Activated naive CD4-positive, alpha-beta T cell treated with anti-CD3 and anti-CD28 coated beads, Interleukin-2, amount 50 U/mL, for 16 hours (primary cell): ENCODE measurements at regions not wholly inside any gene's neighbourhood (a gene's known extent, or its start where the extent isn't known, plus 50 kb on each side); places are given as distances from the start of the nearest gene placed in this dataset.
A peak's percentile ranks its signal among the peaks of the same experiment; 100 is the strongest.
"Not testable (repeated sequence)": the region's sequence is repeated elsewhere in the genome, so short reads cannot be mapped to it uniquely, and the experiment has no call there.

Experiments used
- DNase-seq: peaks from one replicate; pipeline ENCODE4 v3.0.0-alpha.2; 2020

DNA sequence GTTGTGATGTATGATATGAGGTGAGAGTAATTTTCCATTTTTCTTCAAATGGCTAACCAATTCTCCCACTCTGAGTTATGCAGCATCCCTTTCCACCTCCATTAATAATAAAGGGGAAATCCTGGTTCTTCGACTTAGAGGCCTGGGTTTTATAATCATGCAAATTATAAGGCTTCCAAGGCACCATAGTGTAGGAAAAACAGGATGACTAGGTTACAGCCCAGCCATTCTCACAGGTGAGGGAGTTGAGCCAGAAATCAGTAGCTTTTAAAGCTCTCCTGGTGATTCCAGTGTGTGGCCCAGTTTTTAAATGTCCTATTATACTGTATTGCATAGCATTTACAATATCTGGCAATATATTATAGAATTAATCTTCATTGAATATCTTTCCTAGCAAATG, 203.1 kb downstream of the ARHGEF9 start:
- no peak for DNase-seq

GRCh38 chrX:63581398-63581797, 203.6 kb downstream of the ARHGEF9 start:
- no peak for DNase-seq

GRCh38 chrX:63576533-63576932, 208.5 kb downstream of the ARHGEF9 start:
- no peak for DNase-seq

- not testable (repeated sequence) for DNase-seq
Observed at GRCh38 chrX:63575700-63576099, 209.3 kb downstream of the ARHGEF9 start.

DNA sequence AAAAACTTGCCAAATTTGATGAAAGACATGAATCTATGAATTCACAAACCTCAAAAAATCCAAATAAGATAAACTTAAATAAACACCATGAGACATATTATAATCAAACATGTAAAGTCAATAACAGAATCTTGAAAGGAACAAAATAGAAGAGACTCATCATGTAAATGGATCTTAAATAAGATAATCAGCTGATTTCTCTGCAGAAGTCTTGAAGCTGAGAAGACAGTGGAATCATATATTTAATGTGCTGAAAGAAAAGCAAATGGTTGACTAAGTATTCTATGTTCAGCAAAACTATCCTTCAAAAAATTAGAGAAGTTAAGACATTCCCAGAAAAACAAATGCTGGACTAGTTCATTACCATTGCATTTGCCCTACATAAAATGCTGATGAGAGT, 215.7 kb upstream of the SPIN4 start:
- DNase-seq: no peak

- DNase-seq: no peak
Observed at GRCh38 chrX:63561425-63561824, 210.3 kb upstream of the SPIN4 start.

DNA sequence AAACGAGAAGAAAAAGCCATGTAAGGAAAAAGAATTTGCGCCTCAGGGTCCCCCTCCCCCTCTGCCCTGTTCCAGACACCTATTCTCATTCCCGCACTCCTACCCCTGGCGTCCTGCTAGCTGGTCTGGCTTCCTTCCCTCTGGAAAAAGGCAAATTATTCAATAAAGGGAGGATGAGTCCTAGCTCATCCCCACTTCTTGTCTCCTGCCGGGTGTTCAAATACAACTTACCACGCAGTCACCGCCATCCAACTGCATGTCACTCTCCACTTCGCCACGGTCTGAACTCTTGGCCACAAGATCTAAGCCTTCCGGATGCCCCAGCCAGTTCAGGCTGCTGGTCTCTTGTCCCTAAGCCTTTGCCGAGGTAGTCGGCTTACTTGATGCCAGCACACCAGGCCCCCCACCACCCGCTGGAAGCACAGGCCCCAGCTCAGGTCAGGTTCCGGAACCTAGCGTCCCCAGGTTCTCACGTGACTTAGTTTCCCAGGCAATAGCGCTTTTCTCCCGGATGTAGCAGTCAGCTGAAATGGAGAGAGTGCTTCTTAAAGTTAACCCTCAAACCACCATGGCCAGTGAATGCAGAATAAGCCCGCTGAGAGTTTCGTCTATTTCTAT, 209.6 kb upstream of the SPIN4 start:
- DNase-seq: peak; percentile 47

- no peak for DNase-seq
Observed at GRCh38 chrX:63551856-63552255, 200.7 kb upstream of the SPIN4 start.

DNA sequence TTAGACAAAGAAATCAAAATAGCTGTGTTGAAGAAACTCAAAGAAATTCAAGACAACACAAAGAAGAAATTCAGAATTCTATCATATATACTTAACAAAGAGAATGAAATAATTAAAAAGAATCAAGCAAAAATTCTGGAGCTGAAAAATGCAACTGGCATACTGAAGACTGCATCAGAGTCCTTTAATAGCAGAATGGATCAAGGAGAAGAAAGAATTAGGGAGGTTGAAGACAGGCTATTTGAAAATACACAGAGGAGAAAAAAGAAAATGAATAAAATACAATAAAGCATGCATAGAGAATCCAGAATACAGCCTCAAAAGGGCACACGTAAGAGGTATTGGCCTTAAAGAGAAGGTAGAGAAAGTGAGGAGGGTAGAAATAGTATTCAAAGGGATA, 179.5 kb upstream of the SPIN4 start:
- DNase-seq: no peak

DNA sequence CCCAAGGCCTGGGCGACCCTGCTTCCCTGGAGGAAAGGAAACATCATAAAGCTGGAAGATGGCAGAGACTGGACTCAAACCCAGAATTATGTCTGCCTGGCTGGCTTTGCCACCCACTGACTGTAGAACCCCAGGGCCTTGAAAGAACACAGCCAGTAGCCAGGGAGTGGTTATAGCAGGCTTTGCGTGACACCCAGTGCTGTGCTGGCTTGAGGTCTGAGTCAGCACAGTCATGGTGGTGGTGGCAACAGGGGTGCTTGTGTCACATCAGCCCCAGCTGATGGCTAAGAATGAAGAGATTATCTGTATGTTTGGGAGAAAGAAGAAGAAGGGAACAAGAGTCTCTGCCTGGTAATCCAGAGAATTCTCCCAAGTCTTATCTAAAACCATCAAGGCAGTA, 178.8 kb upstream of the SPIN4 start:
- DNase-seq: no peak

- DNase-seq: no peak
Observed at GRCh38 chrX:63526863-63527262, 175.7 kb upstream of the SPIN4 start.

DNA sequence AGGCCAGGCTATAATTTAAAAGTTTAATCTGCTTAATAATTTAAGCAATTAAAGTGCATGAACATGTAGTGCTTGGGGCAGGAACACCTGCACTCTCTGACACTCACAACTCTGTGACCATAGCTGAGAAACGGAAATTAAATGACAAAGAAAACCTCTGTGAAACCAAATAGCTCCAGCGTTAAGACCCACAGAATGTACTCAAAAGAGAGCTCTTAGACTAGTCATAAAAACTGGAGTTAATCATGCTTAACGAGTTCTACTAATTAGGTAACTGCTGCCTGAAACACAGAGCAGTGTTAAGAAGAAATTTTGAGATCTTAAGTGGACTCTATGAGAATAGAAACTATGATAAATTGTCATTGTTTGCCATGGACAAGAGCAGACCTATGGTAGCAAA, 174.4 kb upstream of the SPIN4 start:
- no peak for DNase-seq

- not testable (repeated sequence) for DNase-seq
Observed at GRCh38 chrX:63519368-63519767, 168.2 kb upstream of the SPIN4 start.

GRCh38 chrX:63514569-63515080, 163.5 kb upstream of the SPIN4 start:
- no peak for DNase-seq

GRCh38 chrX:63513825-63514568, 162.9 kb upstream of the SPIN4 start:
- no peak for DNase-seq

- DNase-seq: no peak
Observed at GRCh38 chrX:63511361-63511760, 160.2 kb upstream of the SPIN4 start.

GRCh38 chrX:63508668-63509067, 157.5 kb upstream of the SPIN4 start:
- no peak for DNase-seq

DNA sequence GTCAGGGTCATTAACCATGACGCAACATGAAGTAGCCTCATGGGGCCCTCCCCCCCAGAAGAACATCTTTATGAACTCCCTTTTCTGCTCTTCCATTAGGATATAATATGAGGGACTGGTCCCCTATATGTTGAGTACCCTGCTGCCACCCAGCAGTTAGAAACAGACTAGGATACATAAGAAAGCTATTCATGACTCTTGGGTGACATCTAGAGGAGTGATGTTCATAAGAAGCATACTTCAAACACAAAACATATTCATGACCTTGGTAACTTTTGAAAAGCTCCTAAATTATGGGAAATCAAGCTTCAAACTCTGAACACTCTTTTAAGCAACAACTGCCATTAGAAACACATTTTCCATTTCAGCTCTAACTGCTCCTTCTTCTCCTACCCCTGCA, 155.2 kb upstream of the SPIN4 start:
- no peak for DNase-seq

- no peak for DNase-seq
Observed at GRCh38 chrX:63503541-63503940, 152.4 kb upstream of the SPIN4 start.

DNA sequence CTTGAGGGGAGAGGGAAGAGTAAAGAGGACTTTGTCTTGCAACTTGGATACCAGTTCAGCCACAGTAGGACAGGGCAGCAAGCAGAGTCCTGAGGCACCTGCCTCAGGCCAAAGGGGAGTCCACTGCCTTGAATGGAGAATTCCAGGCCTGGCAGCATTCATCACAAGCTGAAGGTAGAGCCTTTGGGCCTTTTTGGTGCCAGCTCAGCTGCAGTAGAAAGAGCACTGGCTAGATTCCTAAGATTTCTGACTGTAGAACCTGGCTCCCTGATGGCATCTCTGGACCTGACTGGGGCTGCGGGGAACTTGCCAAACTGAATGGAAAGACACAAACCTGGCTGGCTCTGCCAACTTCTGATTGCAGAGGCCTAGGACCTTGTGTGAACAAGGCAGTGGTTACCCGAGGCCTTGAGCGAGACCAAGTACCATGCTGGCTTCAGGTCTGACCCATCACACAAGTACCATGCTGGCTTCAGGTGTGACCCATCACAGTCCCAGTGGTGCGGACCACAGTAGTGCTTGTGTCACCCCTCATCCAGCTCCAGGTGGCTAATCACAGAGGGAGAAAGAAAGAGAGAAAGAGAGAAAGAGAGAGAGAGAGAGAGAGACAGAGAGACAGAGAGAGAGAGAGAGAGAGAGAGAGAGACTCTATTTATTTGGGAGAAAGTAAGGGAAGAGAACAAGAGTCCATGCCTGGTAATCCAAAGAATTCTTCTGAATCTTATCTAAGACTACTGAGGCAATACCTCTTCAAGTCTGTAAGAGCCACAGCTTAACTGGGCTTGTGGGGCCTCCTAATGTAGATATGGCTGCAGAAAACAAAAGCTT, 137.6 kb upstream of the SPIN4 start:
- no peak for DNase-seq

GRCh38 chrX:63475200-63475599, 124.1 kb upstream of the SPIN4 start:
- no peak for DNase-seq

- no peak for DNase-seq
Observed at GRCh38 chrX:63471004-63471403, 119.9 kb upstream of the SPIN4 start.

- DNase-seq: no peak
Observed at GRCh38 chrX:63470506-63470905, 119.4 kb upstream of the SPIN4 start.

DNA sequence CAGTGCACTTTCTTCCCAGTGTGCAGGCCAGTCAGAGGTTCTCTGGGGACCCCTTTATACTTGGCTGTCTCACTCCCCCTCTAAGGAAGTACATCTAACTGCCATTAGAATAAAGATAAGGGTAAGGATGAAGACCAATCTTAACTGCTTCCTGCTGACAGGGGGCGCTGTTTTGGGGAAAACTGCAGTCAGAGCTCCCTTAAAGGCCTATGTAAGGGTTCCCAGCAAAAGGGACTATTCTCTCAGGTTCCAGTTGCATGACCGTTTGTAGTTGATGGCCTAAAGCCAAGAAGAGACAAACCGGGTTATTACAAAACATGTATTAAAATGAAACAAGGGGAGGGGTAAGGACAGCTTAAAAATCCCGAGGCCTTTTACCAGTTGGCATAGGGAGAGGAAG, 115.6 kb upstream of the SPIN4 start:
- no peak for DNase-seq
